NB4 (cell line): ENCODE measurements at regions not wholly inside any gene's neighbourhood (a gene's known extent, or its start where the extent isn't known, plus 50 kb on each side); places are given as distances from the start of the nearest gene placed in this dataset.

Source experiments
- CTCF ChIP-seq: IDR thresholded peaks from one replicate; pipeline ENCODE4 v1.5.1; 2012; ENCODE audit warnings: low read depth, low read length
- MAX ChIP-seq: IDR thresholded peaks from 2 replicates; pipeline ENCODE4 v1.6.1; 2011; ENCODE audit warnings: low read depth, low read length
- MYC ChIP-seq: IDR thresholded peaks from 2 replicates; pipeline ENCODE4 v1.6.1; 2011; ENCODE audit warnings: low read depth, low read length
- POLR2A ChIP-seq: IDR thresholded peaks from 2 replicates; pipeline ENCODE4 v1.6.1; 2011; ENCODE audit warnings: mild to moderate bottlenecking; ENCODE audit not compliant: insufficient read length; ENCODE audit errors: extremely low read depth

- TF ChIP-seq CTCF (no peak), POLR2A (no peak), MAX (no peak), MYC (no peak)
Measured at GRCh38 chr4:10781805-10782204, 97.2 kb upstream of the CLNK start.
